Upper lobe of left lung (tissue), 6 donors: ENCODE measurements at regions not wholly inside any gene's neighbourhood (a gene's known extent, or its start where the extent isn't known, plus 50 kb on each side); places are given as distances from the start of the nearest gene placed in this dataset.

ENCODE experiments used
- ATAC-seq, 2 donors: fragments of 200-7000 bp; cut with Tn5 transposase; one replicate each; pipeline ENCODE4 v1.9.1; 2022; ENCODE audit warnings: mild to moderate bottlenecking in 2 of 2, moderate library complexity in 2 of 2; ENCODE audit not compliant: low FRiP score in 2 of 2
- DNase-seq, 2 donors: peaks; one replicate each; pipeline ENCODE4 v3.0.0-alpha.2; 2019 to 2020
- H3K27ac ChIP-seq, 4 donors: fragments of 200-600 bp; sonication (generic); one replicate each; pipeline ENCODE4 v1.5.1; 2016 to 2019
- H3K27me3 ChIP-seq, 4 donors: fragments of 200-600 bp; sonication (generic); one replicate each; pipeline ENCODE4 v1.5.1; 2017 to 2019
- H3K36me3 ChIP-seq, 4 donors: fragments of 200-600 bp; sonication (generic); one replicate each; pipeline ENCODE4 v1.5.1; 2016 to 2019
- H3K4me1 ChIP-seq, 4 donors: fragments of 200-600 bp; sonication (generic); one replicate each; pipeline ENCODE4 v1.5.1; 2018 to 2019
- H3K4me3 ChIP-seq, 4 donors: fragments of 200-600 bp; sonication (generic); one replicate each; pipeline ENCODE4 v1.5.1; 2017 to 2019; ENCODE audit warnings: mild to moderate bottlenecking in 2 of 4, moderate library complexity in 1 of 4
- H3K9me3 ChIP-seq, 4 donors: fragments of 200-600 bp; sonication (generic); one replicate each; pipeline ENCODE4 v1.5.1; 2018 to 2019
- CTCF ChIP-seq, 6 experiments: fragments of 450-650 bp in 4 of 6; fragments of 200-600 bp in 2 of 6; sonication (generic) in 2 of 6; IDR thresholded peaks; one replicate each; pipeline ENCODE4 v1.5.1; 2016 to 2019; ENCODE audit warnings: antibody characterized with exemption in 6 of 6
- EP300 ChIP-seq, 4 donors: sonication (generic); formaldehyde crosslinking; IDR thresholded peaks; one replicate each; pipeline ENCODE4 v1.5.1; 2017; ENCODE audit warnings: antibody characterized with exemption in 4 of 4, control low read depth in 2 of 4
- POLR2A ChIP-seq, 4 donors: fragments of 450-650 bp; IDR thresholded peaks; one replicate each; pipeline ENCODE4 v1.5.1; 2016 to 2017; ENCODE audit warnings: antibody characterized with exemption in 4 of 4, mild to moderate bottlenecking in 2 of 4
- POLR2AphosphoS5 ChIP-seq, 2 donors: sonication (generic); formaldehyde crosslinking; IDR thresholded peaks; one replicate each; pipeline ENCODE4 v1.5.1; 2017; ENCODE audit warnings: antibody characterized with exemption in 2 of 2
- WGBS, 2 donors: methylation state at CpG; one replicate each; pipeline ENCODE4 v1.1.5; 2017 to 2018; 5-methylcytosine and 5-hydroxymethylcytosine counted together
- donor health status: DM: no; HTN: no; CAD: no; lungs with moderate emphysema.
- donor health status: DM: no; HTN: yes; CAD: no; lungs with severe emphysema.

- Histone ChIP-seq H3K36me3 (no peaks in the 10 kb centered on the region), H3K9me3 (no peaks in the 10 kb centered on the region), H3K27ac (no peak overlapping the region), H3K4me3 (no peak overlapping the region), H3K4me1 (peaks cover 0 to 17% (median 8%) of the 10 kb centered on the region in 4 donors), H3K27me3 (no peaks in the 10 kb centered on the region)
- WGBS, 2 donors, result 9 to 16% methylated on average over 4 of the region's 4 CpGs
- DNase-seq (peak in 1 of 2 donors; percentile 67), ATAC-seq (peak in 1 of 2 donors; percentile 86)
- TF ChIP-seq POLR2AphosphoS5 (IDR thresholded peaks at IDR 0.05) (no peak), EP300 (IDR thresholded peaks at IDR 0.05) (no peak)
These were observed 73.4 kb upstream of the F3 start for GRCh38 chr1:94614996-94615395.

GRCh38 chr1:94614168-94614815 is 72.7 kb upstream of the F3 start:
- DNase-seq (no peak), ATAC-seq (peak; percentile 23 to 32)
- H3K9me3 ChIP-seq, result no peaks in the 10 kb centered on the region
- no peak overlapping the region for H3K27ac ChIP-seq
- H3K4me1 ChIP-seq, result peaks cover under 1 to 19% (median 8%) of the 10 kb centered on the region in 4 donors
- 78 to 80% methylated on average over 8 of the region's 8 CpGs for WGBS, 2 donors
- no peak overlapping the region for H3K4me3 ChIP-seq
- no peak for TF ChIP-seq CTCF (IDR thresholded peaks at IDR 0.05)
- TF ChIP-seq EP300 (IDR thresholded peaks at IDR 0.05), result no peak
- no peak for TF ChIP-seq POLR2A (IDR thresholded peaks at IDR 0.05)
- TF ChIP-seq POLR2AphosphoS5 (IDR thresholded peaks at IDR 0.05), result no peak
- H3K36me3 ChIP-seq, result no peaks in the 10 kb centered on the region
- H3K27me3 ChIP-seq, result no peaks in the 10 kb centered on the region

- no peaks in the 10 kb centered on the region for H3K36me3 ChIP-seq
- TF ChIP-seq POLR2AphosphoS5 (IDR thresholded peaks at IDR 0.05) (no peak), EP300 (IDR thresholded peaks at IDR 0.05) (no peak)
- H3K27ac ChIP-seq, result no peak overlapping the region
- H3K9me3 ChIP-seq, result no peaks in the 10 kb centered on the region
- no peaks in the 10 kb centered on the region for H3K27me3 ChIP-seq
- WGBS, 2 donors, result 92 to 94% methylated on average over 7 of the region's 7 CpGs
- peak in 1 of 2 donors; percentile 51 for ATAC-seq
- DNase-seq, result no peak
- no peak overlapping the region for H3K4me3 ChIP-seq
- H3K4me1 ChIP-seq, result peaks cover 6 to 22% (median 8%) of the 10 kb centered on the region in 4 donors
These were observed 71.1 kb upstream of the F3 start for GRCh38 chr1:94612525-94613204.

- no peaks in the 10 kb centered on the region for H3K9me3 ChIP-seq
- peaks cover 6 to 22% (median 8%) of the 10 kb centered on the region in 4 donors for H3K4me1 ChIP-seq
- no peak for DNase-seq
- H3K27me3 ChIP-seq, result no peaks in the 10 kb centered on the region
- TF ChIP-seq CTCF (IDR thresholded peaks at IDR 0.05) (no peak), EP300 (IDR thresholded peaks at IDR 0.05) (no peak), POLR2AphosphoS5 (IDR thresholded peaks at IDR 0.05) (no peak), POLR2A (IDR thresholded peaks at IDR 0.05) (no peak)
- no peak overlapping the region for H3K4me3 ChIP-seq
- 84 to 91% methylated on average over 7 of the region's 7 CpGs for WGBS, 2 donors
- ATAC-seq, result no peak
- no peak overlapping the region for H3K27ac ChIP-seq
- H3K36me3 ChIP-seq, result no peaks in the 10 kb centered on the region
These were observed 70.3 kb upstream of the F3 start for GRCh38 chr1:94611681-94612475.

GRCh38 chr1:94609619-94610018 is 68.1 kb upstream of the F3 start:
- ATAC-seq (no peak), DNase-seq (no peak)
- WGBS, 2 donors, result 78 to 81% methylated on average over 8 of the region's 8 CpGs
- peaks cover under 1 to 15% (median 5%) of the 10 kb centered on the region in 4 donors for H3K4me1 ChIP-seq
- H3K27me3 ChIP-seq, result no peaks in the 10 kb centered on the region
- no peaks in the 10 kb centered on the region for H3K9me3 ChIP-seq
- TF ChIP-seq CTCF (IDR thresholded peaks at IDR 0.05), result no peak
- no peak overlapping the region for H3K27ac ChIP-seq
- H3K4me3 ChIP-seq, result no peak overlapping the region
- no peaks in the 10 kb centered on the region for H3K36me3 ChIP-seq
